GM04503 (cell line): ENCODE measurements at regions not wholly inside any gene's neighbourhood (a gene's known extent, or its start where the extent isn't known, plus 50 kb on each side); places are given as distances from the start of the nearest gene placed in this dataset.
"Not testable (repeated sequence)": the region's sequence is repeated elsewhere in the genome, so short reads cannot be mapped to it uniquely, and the experiment has no call there.

ENCODE experiments used
- DNase-seq: peaks from one replicate; pipeline ENCODE4 v3.0.0-alpha.2; 2012; ENCODE audit warnings: low read depth

GRCh38 chr20:56769921-56770600 lies 141.0 kb downstream of the TFAP2C start:
- DNase-seq: no peak

GRCh38 chr20:56773749-56774148 lies 144.6 kb downstream of the TFAP2C start:
- no peak for DNase-seq

- DNase-seq: no peak
Measured at GRCh38 chr20:56774873-56775272, 145.8 kb downstream of the TFAP2C start.

GRCh38 chr20:56776345-56776744 lies 147.2 kb downstream of the TFAP2C start:
- DNase-seq: no peak

GRCh38 chr20:56778765-56779195 lies 149.7 kb downstream of the TFAP2C start:
- no peak for DNase-seq

DNA sequence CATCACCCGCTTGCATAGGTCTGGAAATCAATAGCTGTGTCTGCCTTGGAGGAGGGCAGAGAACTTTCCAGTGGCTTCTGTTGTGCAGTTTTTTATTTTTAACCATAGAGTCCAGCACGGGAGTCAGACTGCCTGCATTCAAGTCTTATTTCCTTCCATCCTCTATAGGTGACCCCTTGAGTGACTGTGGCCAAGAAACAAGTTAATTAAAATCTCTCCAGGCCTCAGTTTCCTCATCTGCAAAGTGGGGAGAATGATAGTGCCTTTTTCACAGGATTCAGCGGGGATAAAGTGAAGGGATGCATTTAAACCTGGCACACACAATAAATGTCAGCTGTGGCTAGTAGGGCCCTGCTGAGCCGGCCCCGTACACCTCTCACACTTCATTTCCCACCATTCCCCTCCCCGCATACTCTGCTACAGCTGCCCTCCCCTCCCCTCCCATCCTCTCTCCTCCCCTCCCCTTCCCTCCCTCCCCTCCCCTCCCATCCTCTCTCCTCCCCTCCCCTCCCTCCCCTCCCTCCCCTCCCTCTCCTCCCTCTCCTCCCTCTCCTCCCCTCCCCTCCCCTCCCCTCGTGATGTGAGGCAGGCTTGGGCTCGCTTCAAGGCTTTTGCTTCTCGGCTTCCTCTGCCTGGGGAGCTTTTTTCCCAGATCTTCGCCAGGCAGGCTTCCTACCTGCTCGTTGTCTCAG lies 150.5 kb downstream of the TFAP2C start:
- DNase-seq: no peak

- no peak for DNase-seq
Measured at GRCh38 chr20:56780266-56780665, 151.2 kb downstream of the TFAP2C start.

DNA sequence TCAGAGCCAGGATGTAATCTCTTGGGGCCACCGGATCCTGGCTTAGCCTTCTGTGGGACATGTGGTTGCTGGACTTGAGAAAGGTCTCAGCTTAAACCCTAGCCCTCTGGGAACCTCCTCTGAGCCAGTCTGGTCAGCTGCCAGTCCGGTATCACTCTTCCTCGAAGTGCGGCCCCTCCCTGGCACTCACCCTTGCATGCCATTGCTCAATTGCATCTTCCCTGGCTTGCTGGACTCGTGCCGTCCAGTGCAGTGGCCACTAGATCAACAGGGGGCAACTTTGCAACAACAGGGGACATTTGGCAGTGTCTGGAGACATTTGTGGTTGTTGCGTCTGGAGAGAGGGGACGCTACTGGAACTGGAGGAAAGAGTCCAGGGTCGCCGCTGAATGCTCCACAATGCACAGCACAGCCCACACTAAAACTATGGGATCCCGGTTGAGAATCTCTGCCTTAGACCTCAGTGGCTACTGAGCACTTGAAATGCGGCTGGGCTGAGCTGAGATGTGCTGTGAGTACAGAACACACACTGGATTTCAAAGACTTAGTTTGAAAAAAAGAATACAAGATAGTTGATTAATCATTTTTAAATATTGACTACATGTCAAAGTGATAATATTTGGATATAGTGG lies 152.1 kb downstream of the TFAP2C start:
- no peak for DNase-seq

DNA sequence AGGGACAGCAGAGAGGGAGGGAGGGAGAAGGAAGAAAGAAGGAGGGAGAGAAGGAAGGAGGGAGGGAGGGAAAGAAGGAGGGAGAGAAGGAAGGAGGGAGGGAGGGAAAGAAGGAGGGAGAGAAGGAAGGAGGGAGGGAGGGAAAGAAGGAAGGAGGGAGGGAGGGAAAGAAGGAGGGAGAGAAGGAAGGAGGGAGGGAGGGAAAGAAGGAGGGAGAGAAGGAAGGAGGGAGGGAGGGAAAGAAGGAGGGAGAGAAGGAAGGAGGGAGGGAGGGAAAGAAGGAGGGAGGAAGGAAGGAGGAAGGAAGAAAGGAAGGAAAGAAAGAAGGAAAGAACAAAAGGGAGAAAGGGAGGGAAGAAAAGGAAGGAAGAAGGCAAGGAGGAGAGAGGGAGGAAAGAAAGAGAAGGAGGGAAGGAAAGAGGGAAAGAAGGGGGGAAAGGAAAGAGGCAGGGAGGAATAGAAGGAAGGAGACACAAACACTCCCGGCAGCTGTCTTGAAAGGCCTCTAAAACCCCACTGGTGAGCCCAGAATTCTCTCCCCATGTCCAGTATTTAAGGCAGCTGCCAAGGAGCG lies 153.0 kb downstream of the TFAP2C start:
- not testable (repeated sequence) for DNase-seq

GRCh38 chr20:56782814-56783213 lies 153.7 kb downstream of the TFAP2C start:
- DNase-seq: not testable (repeated sequence)

DNA sequence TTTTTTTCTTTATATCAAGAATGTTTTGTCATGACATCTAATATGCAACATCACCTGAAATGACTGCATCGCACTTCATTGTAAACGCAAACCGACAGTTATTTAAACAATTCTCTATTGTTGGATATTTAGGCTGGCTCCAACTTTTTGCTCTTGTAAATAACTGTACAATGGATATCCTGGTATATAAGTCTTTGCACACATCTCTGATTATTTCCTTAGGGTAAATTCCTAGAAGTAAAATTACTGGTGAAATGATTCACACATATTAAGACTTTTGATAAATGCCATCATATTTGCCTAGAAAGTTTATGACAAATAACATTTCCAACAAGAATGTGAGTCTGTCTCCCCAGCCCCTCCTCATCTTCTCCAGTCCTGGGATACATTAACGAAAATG lies 154.7 kb downstream of the TFAP2C start:
- no peak for DNase-seq

DNA sequence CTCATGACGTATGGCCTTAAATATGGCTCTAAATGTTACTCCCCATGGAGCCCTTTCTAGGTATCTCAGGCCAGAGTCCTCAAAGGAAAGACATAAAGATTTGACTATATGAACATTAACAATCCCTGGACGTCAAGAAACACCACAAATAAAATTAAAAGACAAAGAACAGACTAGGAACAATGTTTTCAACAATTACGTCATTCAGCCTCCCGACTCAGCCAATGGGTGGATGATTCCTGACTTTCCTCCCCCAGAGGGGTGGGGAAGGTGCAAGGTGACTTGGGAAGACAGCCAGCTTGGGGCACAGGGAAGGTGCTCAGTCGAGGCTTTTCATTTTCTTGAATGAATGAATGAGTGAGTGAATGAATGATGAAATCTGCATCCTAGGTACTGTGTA lies 157.4 kb downstream of the TFAP2C start:
- no peak for DNase-seq

DNA sequence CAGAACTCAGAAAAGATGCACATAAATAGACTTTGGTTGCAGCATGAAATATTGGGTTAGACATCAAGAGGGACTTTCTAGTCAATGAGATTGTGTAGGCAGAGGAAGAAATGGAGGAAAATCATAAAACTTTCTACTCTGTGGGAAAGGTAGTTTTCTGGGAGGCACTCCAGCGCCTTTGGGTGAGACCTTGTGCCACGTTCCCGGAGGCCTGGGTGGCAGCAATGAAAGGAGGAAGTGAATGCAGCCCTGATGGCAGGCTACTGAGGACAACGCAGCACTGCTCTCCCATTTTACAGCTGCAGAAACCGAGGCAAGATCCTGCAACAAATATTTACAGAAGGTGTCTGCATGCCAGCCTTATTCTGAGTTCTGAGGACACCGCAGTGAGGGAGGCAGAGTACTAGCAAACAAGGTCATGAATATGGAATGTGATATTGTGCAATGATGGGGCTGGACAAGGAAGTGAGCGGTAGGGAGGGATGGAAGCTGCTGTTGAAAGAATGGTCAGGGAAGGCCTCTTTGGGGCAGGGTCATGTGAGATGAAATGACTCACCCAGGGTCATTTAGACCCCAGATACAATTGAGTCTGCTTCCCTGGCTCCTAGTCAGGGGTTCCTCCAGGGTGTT lies 159.1 kb downstream of the TFAP2C start:
- peak; percentile 94 for DNase-seq

DNA sequence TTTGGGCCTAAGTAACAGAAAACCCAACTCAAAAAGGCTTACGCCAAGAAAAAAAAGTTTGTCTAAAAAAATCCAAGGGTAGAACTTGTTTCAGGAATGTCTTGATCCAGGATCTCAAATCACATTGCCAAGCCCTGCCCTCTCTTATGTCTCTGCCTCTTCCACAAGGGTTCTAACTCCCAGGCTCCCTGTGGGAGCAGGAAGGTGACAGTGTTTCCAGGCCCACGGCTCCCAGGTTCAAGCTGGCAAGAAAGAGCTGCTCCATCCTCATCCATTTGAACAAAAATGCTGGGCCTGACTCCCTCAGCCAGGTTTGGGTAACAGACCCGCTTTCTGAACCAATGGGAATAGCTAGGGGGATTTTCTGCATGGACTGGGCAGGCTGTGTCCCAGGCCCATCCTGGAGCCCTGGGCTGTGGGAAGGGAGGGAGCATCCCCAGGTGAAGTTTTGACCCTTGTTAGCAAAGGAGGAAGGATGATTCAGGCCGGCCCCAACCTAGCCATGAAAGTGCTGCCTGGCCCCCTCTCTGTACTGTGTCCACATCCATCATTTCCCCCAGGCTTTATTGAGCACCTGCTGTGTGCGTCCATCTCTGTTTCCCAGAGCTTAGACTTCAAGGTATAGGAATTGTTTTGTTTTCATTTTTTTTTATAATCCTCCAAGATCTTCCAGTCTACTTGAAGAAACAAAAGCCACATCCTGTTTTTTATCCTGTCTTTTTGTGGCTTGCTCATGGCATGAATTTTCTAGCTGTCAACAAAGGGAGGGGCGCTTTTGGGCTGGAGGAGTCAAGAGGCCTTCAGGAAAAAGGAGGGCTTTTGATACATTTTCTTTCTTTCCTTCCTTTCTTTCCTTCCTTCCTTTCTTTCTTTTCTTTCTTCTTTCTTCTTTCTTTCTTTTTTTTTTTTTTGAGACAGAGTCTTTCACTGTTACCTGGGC lies 159.8 kb downstream of the TFAP2C start:
- DNase-seq: no peak

- no peak for DNase-seq
Measured at GRCh38 chr20:56793916-56794315, 164.8 kb downstream of the TFAP2C start.

GRCh38 chr20:56795492-56795891 lies 166.4 kb downstream of the TFAP2C start:
- no peak for DNase-seq

- DNase-seq: no peak
Measured at GRCh38 chr20:56796345-56796744, 167.2 kb downstream of the TFAP2C start.

GRCh38 chr20:56797023-56797422 lies 167.9 kb downstream of the TFAP2C start:
- no peak for DNase-seq

GRCh38 chr20:56798634-56799033 lies 169.5 kb downstream of the TFAP2C start:
- no peak for DNase-seq

DNA sequence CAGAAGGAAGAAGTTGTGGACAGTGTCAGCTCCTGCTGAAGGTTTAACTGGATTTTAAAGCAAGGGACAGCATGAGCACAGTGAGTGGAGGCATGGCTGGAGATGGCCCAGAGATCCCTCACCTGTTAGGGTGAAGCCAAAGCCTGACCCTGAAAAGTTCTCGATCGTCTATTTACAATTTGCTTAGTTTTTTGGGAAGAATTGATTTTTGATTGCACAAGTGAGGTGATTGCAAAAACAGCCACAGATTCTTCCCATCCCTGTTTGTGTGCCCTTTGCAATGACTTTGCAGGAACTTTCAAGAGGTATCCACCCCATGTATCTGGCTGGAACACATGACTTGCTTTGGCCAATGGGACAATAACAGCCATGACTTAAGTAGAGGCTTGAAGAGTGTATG lies 170.1 kb downstream of the TFAP2C start:
- DNase-seq: no peak

GRCh38 chr20:56800088-56800487 lies 171.0 kb downstream of the TFAP2C start:
- no peak for DNase-seq
